HepG2 (cell line): ENCODE measurements at regions not wholly inside any gene's neighbourhood (a gene's known extent, or its start where the extent isn't known, plus 50 kb on each side); places are given as distances from the start of the nearest gene placed in this dataset.

ENCODE experiments used
- ATAC-seq: fragments of 200-7000 bp; cut with Tn5 transposase; 3 replicates; pipeline ENCODE4 v1.9.1; 2020; ENCODE audit warnings: mild to moderate bottlenecking, moderate library complexity
- BruUV-seq: library from RNA; stranded (reverse); fragments of 400-500 nt; replicated peaks from 2 replicates; lab custom pipeline; 2021; lab: Mats Ljungman, UMichigan
- CTCF ChIA-PET: fragments of 300-600 bp; formaldehyde crosslinking; extraction: SDS; loops from one replicate; lab custom pipeline; 2021; ENCODE audit warnings: low total read pairs, inconsistent platforms, low intra/inter-chr PET ratio; lab: Yijun Ruan, JAX
- POLR2A ChIA-PET: fragments of 350-600 bp; sonication (Branson Sonifier 250); formaldehyde crosslinking; loops from one replicate; lab custom pipeline; 2020; ENCODE audit warnings: antibody characterized with exemption, inconsistent platforms; lab: Yijun Ruan, JAX
- DNase-seq: peaks from one replicate; pipeline ENCODE4 v3.0.0-alpha.2; 2015; ENCODE audit warnings: low spot score
- FAIRE-seq: peaks from 3 replicates; lab custom pipeline; 2011; peaks lifted over from hg19 to GRCh38; lab: Jason Lieb, UNC
- H2AFZ ChIP-seq: one replicate; pipeline ENCODE4 v1.6.1; 2011; ENCODE audit warnings: low read length, inconsistent platforms
- H3K27ac ChIP-seq: fragments of 300-600 bp; 3 replicates; pipeline ENCODE4 v1.8.0; 2011; ENCODE audit warnings: mixed run types, mild to moderate bottlenecking, mixed read lengths, low read length, inconsistent platforms; ENCODE audit not compliant: insufficient read depth; ENCODE audit errors: extremely low read length
- H3K27me3 ChIP-seq, 2 experiments: fragments of 200-600 bp in 1 of 2; 2 replicates in 1 of 2; 3 replicates in 1 of 2; pipeline versions ENCODE4 v1.6.0 to v1.8.0; 2011; ENCODE audit warnings: low read length in 2 of 2, mild to moderate bottlenecking in 2 of 2, moderate library complexity in 2 of 2, inconsistent platforms in 1 of 2; ENCODE audit not compliant: insufficient read depth in 2 of 2, control insufficient read depth in 1 of 2
- H3K36me3 ChIP-seq, 2 experiments: fragments of 200-600 bp in 1 of 2; replicated peaks in 1 of 2; 2 replicates in 1 of 2; 3 replicates in 1 of 2; pipeline versions ENCODE4 v1.5.1 to v1.8.0; 2011; ENCODE audit warnings: low read length in 2 of 2, inconsistent platforms in 1 of 2; ENCODE audit not compliant: insufficient read depth in 2 of 2, control insufficient read depth in 1 of 2
- H3K4me1 ChIP-seq: 2 replicates; pipeline ENCODE4 v1.5.1; 2012; ENCODE audit warnings: low read length, inconsistent platforms; ENCODE audit not compliant: insufficient read depth
- H3K4me2 ChIP-seq: 2 replicates; pipeline ENCODE4 v1.6.0; 2011; ENCODE audit warnings: low read depth, low read length, inconsistent platforms
- H3K4me3 ChIP-seq, 3 experiments: fragments of 200-600 bp in 1 of 3; sonication (generic), shearing (Covaris generic) in 1 of 3; replicated peaks in 1 of 3; 2 replicates each; pipeline ENCODE4 v1.5.1; 2011 to 2016; ENCODE audit warnings: low read length in 3 of 3, inconsistent platforms in 2 of 3, low read depth in 2 of 3, mild to moderate bottlenecking in 2 of 3, control low read depth in 1 of 3, mixed read lengths in 1 of 3; ENCODE audit not compliant: insufficient read depth in 1 of 3
- H3K79me2 ChIP-seq: one replicate; pipeline ENCODE4 v1.6.1; 2011; ENCODE audit warnings: low read length, inconsistent platforms; ENCODE audit not compliant: insufficient read depth
- H3K9ac ChIP-seq: 2 replicates; pipeline ENCODE4 v1.6.0; 2011; ENCODE audit warnings: mild to moderate bottlenecking, low read depth, low read length, inconsistent platforms; ENCODE audit not compliant: insufficient read depth
- H3K9me3 ChIP-seq: 2 replicates; pipeline ENCODE4 v1.5.1; 2012; ENCODE audit warnings: mild to moderate bottlenecking, low read length
- H4K20me1 ChIP-seq: 2 replicates; pipeline ENCODE4 v1.6.0; 2011; ENCODE audit warnings: inconsistent platforms, mild to moderate bottlenecking, low read length, moderate library complexity; ENCODE audit not compliant: insufficient read depth
- CREB1 ChIP-seq, 2 experiments: fragments of 450-650 bp in 1 of 2; IDR thresholded peaks; 2 replicates each; pipeline ENCODE4 v1.6.1; 2016 to 2017; ENCODE audit warnings: control low read depth in 1 of 2, mild to moderate bottlenecking in 1 of 2, missing compliant biosample characterization in 1 of 2, missing genetic modification characterization in 1 of 2
- HDAC2 ChIP-seq: sonication (generic); formaldehyde crosslinking; IDR thresholded peaks from 2 replicates; pipeline ENCODE4 v1.4.0; 2020; ENCODE audit warnings: missing genetic modification reagents
- NKX3-1 ChIP-seq: sonication (generic); formaldehyde crosslinking; IDR thresholded peaks from 2 replicates; pipeline ENCODE4 v1.5.0; 2020; ENCODE audit warnings: missing genetic modification reagents
- TMF1 ChIP-seq: sonication (generic); formaldehyde crosslinking; IDR thresholded peaks from 2 replicates; pipeline ENCODE4 v1.8.1; 2022; ENCODE audit warnings: low read depth, missing genetic modification reagents
- YY1 ChIP-seq: IDR thresholded peaks from 2 replicates; pipeline ENCODE4 v1.6.1; 2011; ENCODE audit warnings: low read length, low read depth, moderate library complexity, mild to moderate bottlenecking; ENCODE audit not compliant: insufficient read depth, insufficient replicate concordance
- WGBS: methylation state at CpG from one replicate; pipeline ENCODE4 v1.1.6; 2017; ENCODE audit warnings: low lambda C conversion rate; 5-methylcytosine and 5-hydroxymethylcytosine counted together
- in situ Hi-C: cut with HindIII; loops from 2 replicates; pipeline ENCODE4 v1.10.0; 2017; ENCODE audit warnings: low pct_unique_long_range_greater_than_20kb; ENCODE audit not compliant: extremely low pct_ligation_motif_present
- intact Hi-C: fragments of 100-400 bp; cut with micrococcal nuclease; formaldehyde crosslinking; loops from one replicate; pipeline ENCODE4 v1.10.0; 2022; ENCODE audit not compliant: unreplicated experiment

- in situ Hi-C loops = loop anchor here (10.0 kb wide), 1 partner anchor 628 kb away; the partner anchor contains the start of gene FOXC2
- WGBS = 20% methylated on average over 16 of the region's 16 CpGs
- DNase-seq = no peak
- Histone ChIP-seq H3K36me3 (no peaks in the 10 kb centered on the region), H3K4me3 (no peak overlapping the region), H4K20me1 (no peaks in the 10 kb centered on the region), H3K4me1 (no peaks in the 10 kb centered on the region), H3K9me3 (peaks cover 15% of the 10 kb centered on the region), H3K4me2 (no peak overlapping the region), H3K27ac (no peak overlapping the region), H3K9ac (no peak overlapping the region), H3K79me2 (no peaks in the 10 kb centered on the region), H2AFZ (no peak overlapping the region), H3K27me3 (peaks cover 1 to 15% of the 10 kb centered on the region in 2 experiments; a peak in 4 of 5 replicates)
- BruUV-seq = no TSS peak
- TF ChIP-seq CREB1 (IDR thresholded peaks at IDR 0.05) (0 out of 2 replicates have a peak, but pooled peaks have one; percentile 6), CREB1 (CRISPR knock-in tag; IDR thresholded peaks at IDR 0.05) (no peak), HDAC2 (no peak)
- no peak for FAIRE-seq
- intact Hi-C loops = no loop called here
- CTCF ChIA-PET = no interaction called here
- ATAC-seq = no peak
- POLR2A ChIA-PET = no interaction called here
Measured at GRCh38 chr16:87192452-87193073, 124.6 kb downstream of the C16orf95 start.

DNA sequence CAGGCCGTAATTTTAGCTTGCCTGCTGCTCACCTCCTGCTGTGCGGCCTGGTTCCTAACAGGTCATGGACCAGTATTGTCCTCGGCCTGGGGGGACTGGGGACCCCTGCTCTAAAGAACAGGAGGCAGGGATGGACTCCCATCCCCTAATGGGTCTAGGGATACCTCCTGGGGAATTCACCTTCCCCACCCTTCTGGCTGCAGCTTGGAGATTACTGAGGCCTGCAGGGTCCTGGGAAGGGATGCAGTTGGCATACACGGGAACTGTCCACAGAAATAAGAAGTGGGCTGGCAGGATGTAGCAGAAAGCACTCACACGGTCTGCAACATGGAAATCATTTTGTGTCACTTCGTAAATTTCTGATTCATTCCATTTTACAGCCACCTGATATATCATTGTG is 123.0 kb downstream of the C16orf95 start:
- H3K4me2 ChIP-seq = no peak overlapping the region
- H3K4me1 ChIP-seq = no peaks in the 10 kb centered on the region
- POLR2A ChIA-PET = no interaction called here
- CTCF ChIA-PET = no interaction called here
- intact Hi-C loops = no loop called here
- no peak overlapping the region for H2AFZ ChIP-seq
- no peaks in the 10 kb centered on the region for H3K36me3 ChIP-seq
- in situ Hi-C loops = loop anchor here (10.0 kb wide), 1 partner anchor 629 kb away; the partner anchor contains the start of gene FOXC2
- DNase-seq (no peak), ATAC-seq (no peak), FAIRE-seq (no peak)
- H4K20me1 ChIP-seq = no peaks in the 10 kb centered on the region
- H3K9ac ChIP-seq = no peak overlapping the region
- H3K79me2 ChIP-seq = no peaks in the 10 kb centered on the region
- BruUV-seq = no TSS peak
- 6% methylated on average over 5 of the region's 6 CpGs for WGBS
- peaks cover 1 to 15% of the 10 kb centered on the region in 2 experiments; a peak in 4 of 5 replicates for H3K27me3 ChIP-seq
- H3K9me3 ChIP-seq = peaks cover 13% of the 10 kb centered on the region
- no peak overlapping the region for H3K27ac ChIP-seq
- TF ChIP-seq YY1 (no peak), TMF1 (CRISPR knock-in tag) (no peak), NKX3-1 (CRISPR knock-in tag) (no peak)
- H3K4me3 ChIP-seq = no peak overlapping the region
